ENCODE measurements at regions not wholly inside any gene's neighbourhood (a gene's known extent, or its start where the extent isn't known, plus 50 kb on each side); places are given as distances from the start of the nearest gene placed in this dataset.

- no peaks in the 10 kb centered on the region for H3K27me3 ChIP-seq (ENCODE audit: control insufficient read depth in 1 of 2, insufficient read depth in 2 of 2, low read length in 2 of 2)
- no peaks in the 10 kb centered on the region for H3K9me3 ChIP-seq (ENCODE audit: low read length)
- no peak overlapping the region for H3K27ac ChIP-seq (ENCODE audit: low read depth, low read length)
- H3K4me3 ChIP-seq (ENCODE audit: low read depth in 1 of 2, low read length in 2 of 2), result no peak overlapping the region
- H3K9ac ChIP-seq (ENCODE audit: low read length), result no peak overlapping the region
- H3K36me3 ChIP-seq (ENCODE audit: insufficient read depth, low read length), result no peaks in the 10 kb centered on the region
- no peaks in the 10 kb centered on the region for H3K4me1 ChIP-seq (ENCODE audit: insufficient read depth, low read length)
These were observed 1029.8 kb downstream of the DIAPH3 start for GRCh38 chr13:59133903-59134302.

GRCh38 chr13:59144700-59145099 lies 1019.0 kb downstream of the DIAPH3 start:
- Histone ChIP-seq H3K27me3 (ENCODE audit: control insufficient read depth in 1 of 2, insufficient read depth in 2 of 2, low read length in 2 of 2) (no peaks in the 10 kb centered on the region), H3K36me3 (ENCODE audit: insufficient read depth, low read length) (no peaks in the 10 kb centered on the region), H3K9me3 (ENCODE audit: low read length) (no peaks in the 10 kb centered on the region), H3K4me1 (ENCODE audit: insufficient read depth, low read length) (no peaks in the 10 kb centered on the region), H3K4me3 (ENCODE audit: low read depth in 1 of 2, low read length in 2 of 2) (no peak overlapping the region), H3K9ac (ENCODE audit: low read length) (no peak overlapping the region), H3K27ac (ENCODE audit: low read depth, low read length) (no peak overlapping the region)

GRCh38 chr13:59145381-59145780 lies 1018.3 kb downstream of the DIAPH3 start:
- Histone ChIP-seq H3K9ac (ENCODE audit: low read length) (no peak overlapping the region), H3K27me3 (ENCODE audit: control insufficient read depth in 1 of 2, insufficient read depth in 2 of 2, low read length in 2 of 2) (no peaks in the 10 kb centered on the region), H3K27ac (ENCODE audit: low read depth, low read length) (no peak overlapping the region), H3K36me3 (ENCODE audit: insufficient read depth, low read length) (no peaks in the 10 kb centered on the region), H3K4me3 (ENCODE audit: low read depth in 1 of 2, low read length in 2 of 2) (no peak overlapping the region), H3K4me1 (ENCODE audit: insufficient read depth, low read length) (no peaks in the 10 kb centered on the region), H3K9me3 (ENCODE audit: low read length) (no peaks in the 10 kb centered on the region)

GRCh38 chr13:59157181-59157580 lies 1006.5 kb downstream of the DIAPH3 start:
- H3K4me1 ChIP-seq (ENCODE audit: insufficient read depth, low read length), result no peaks in the 10 kb centered on the region
- no peaks in the 10 kb centered on the region for H3K27me3 ChIP-seq (ENCODE audit: control insufficient read depth in 1 of 2, insufficient read depth in 2 of 2, low read length in 2 of 2)
- H3K27ac ChIP-seq (ENCODE audit: low read depth, low read length), result no peak overlapping the region
- H3K36me3 ChIP-seq (ENCODE audit: insufficient read depth, low read length), result no peaks in the 10 kb centered on the region
- no peak overlapping the region for H3K4me3 ChIP-seq (ENCODE audit: low read depth in 1 of 2, low read length in 2 of 2)
- no peak overlapping the region for H3K9ac ChIP-seq (ENCODE audit: low read length)
- no peaks in the 10 kb centered on the region for H3K9me3 ChIP-seq (ENCODE audit: low read length)

- no peak overlapping the region for H3K9ac ChIP-seq (ENCODE audit: low read length)
- H3K4me1 ChIP-seq (ENCODE audit: insufficient read depth, low read length), result no peaks in the 10 kb centered on the region
- no peak overlapping the region for H3K27ac ChIP-seq (ENCODE audit: low read depth, low read length)
- no peaks in the 10 kb centered on the region for H3K27me3 ChIP-seq (ENCODE audit: control insufficient read depth in 1 of 2, insufficient read depth in 2 of 2, low read length in 2 of 2)
- no peaks in the 10 kb centered on the region for H3K9me3 ChIP-seq (ENCODE audit: low read length)
- no peak overlapping the region for H3K4me3 ChIP-seq (ENCODE audit: low read depth in 1 of 2, low read length in 2 of 2)
- no peaks in the 10 kb centered on the region for H3K36me3 ChIP-seq (ENCODE audit: insufficient read depth, low read length)
These were observed 997.6 kb downstream of the DIAPH3 start for GRCh38 chr13:59166174-59166573.

- Histone ChIP-seq H3K36me3 (ENCODE audit: insufficient read depth, low read length) (no peaks in the 10 kb centered on the region), H3K27me3 (ENCODE audit: control insufficient read depth in 1 of 2, insufficient read depth in 2 of 2, low read length in 2 of 2) (no peaks in the 10 kb centered on the region), H3K27ac (ENCODE audit: low read depth, low read length) (no peak overlapping the region), H3K4me3 (ENCODE audit: low read depth in 1 of 2, low read length in 2 of 2) (no peak overlapping the region), H3K9me3 (ENCODE audit: low read length) (no peaks in the 10 kb centered on the region), H3K9ac (ENCODE audit: low read length) (no peak overlapping the region), H3K4me1 (ENCODE audit: insufficient read depth, low read length) (no peaks in the 10 kb centered on the region)
These were observed 991.7 kb downstream of the DIAPH3 start for GRCh38 chr13:59172076-59172475.

GRCh38 chr13:59176775-59177174 lies 987.0 kb downstream of the DIAPH3 start:
- Histone ChIP-seq H3K9me3 (ENCODE audit: low read length) (no peaks in the 10 kb centered on the region), H3K27me3 (ENCODE audit: control insufficient read depth in 1 of 2, insufficient read depth in 2 of 2, low read length in 2 of 2) (no peaks in the 10 kb centered on the region), H3K9ac (ENCODE audit: low read length) (no peak overlapping the region), H3K36me3 (ENCODE audit: insufficient read depth, low read length) (no peaks in the 10 kb centered on the region), H3K4me1 (ENCODE audit: insufficient read depth, low read length) (no peaks in the 10 kb centered on the region), H3K27ac (ENCODE audit: low read depth, low read length) (no peak overlapping the region), H3K4me3 (ENCODE audit: low read depth in 1 of 2, low read length in 2 of 2) (no peak overlapping the region)

- no peak overlapping the region for H3K4me3 ChIP-seq (ENCODE audit: low read depth in 1 of 2, low read length in 2 of 2)
- H3K36me3 ChIP-seq (ENCODE audit: insufficient read depth, low read length), result no peaks in the 10 kb centered on the region
- H3K9ac ChIP-seq (ENCODE audit: low read length), result no peak overlapping the region
- no peaks in the 10 kb centered on the region for H3K9me3 ChIP-seq (ENCODE audit: low read length)
- no peak overlapping the region for H3K27ac ChIP-seq (ENCODE audit: low read depth, low read length)
- H3K4me1 ChIP-seq (ENCODE audit: insufficient read depth, low read length), result no peaks in the 10 kb centered on the region
- H3K27me3 ChIP-seq (ENCODE audit: control insufficient read depth in 1 of 2, insufficient read depth in 2 of 2, low read length in 2 of 2), result no peaks in the 10 kb centered on the region
These were observed 985.4 kb downstream of the DIAPH3 start for GRCh38 chr13:59178344-59178743.

GRCh38 chr13:59182241-59182640 lies 981.5 kb downstream of the DIAPH3 start:
- H3K27ac ChIP-seq (ENCODE audit: low read depth, low read length), result no peak overlapping the region

GRCh38 chr13:59197397-59197796 lies 966.3 kb downstream of the DIAPH3 start:
- no peaks in the 10 kb centered on the region for H3K4me1 ChIP-seq (ENCODE audit: insufficient read depth, low read length)
- H3K27ac ChIP-seq (ENCODE audit: low read depth, low read length), result no peak overlapping the region
- H3K4me3 ChIP-seq (ENCODE audit: low read depth in 1 of 2, low read length in 2 of 2), result no peak overlapping the region
- no peaks in the 10 kb centered on the region for H3K9me3 ChIP-seq (ENCODE audit: low read length)
- H3K27me3 ChIP-seq (ENCODE audit: control insufficient read depth in 1 of 2, insufficient read depth in 2 of 2, low read length in 2 of 2), result no peaks in the 10 kb centered on the region
- H3K9ac ChIP-seq (ENCODE audit: low read length), result no peak overlapping the region
- H3K36me3 ChIP-seq (ENCODE audit: insufficient read depth, low read length), result no peaks in the 10 kb centered on the region

More at GRCh38 chr13:59182241-59182640, 981.5 kb downstream of the DIAPH3 start:
- Histone ChIP-seq H3K27me3 (ENCODE audit: control insufficient read depth in 1 of 2, insufficient read depth in 2 of 2, low read length in 2 of 2) (no peaks in the 10 kb centered on the region), H3K4me1 (ENCODE audit: insufficient read depth, low read length) (no peaks in the 10 kb centered on the region), H3K4me3 (ENCODE audit: low read depth in 1 of 2, low read length in 2 of 2) (no peak overlapping the region), H3K36me3 (ENCODE audit: insufficient read depth, low read length) (no peaks in the 10 kb centered on the region), H3K9me3 (ENCODE audit: low read length) (no peaks in the 10 kb centered on the region), H3K9ac (ENCODE audit: low read length) (no peak overlapping the region)

- Histone ChIP-seq H3K9ac (ENCODE audit: low read length) (no peak overlapping the region), H3K27ac (ENCODE audit: low read depth, low read length) (no peak overlapping the region), H3K4me3 (ENCODE audit: low read depth in 1 of 2, low read length in 2 of 2) (no peak overlapping the region), H3K36me3 (ENCODE audit: insufficient read depth, low read length) (no peaks in the 10 kb centered on the region), H3K4me1 (ENCODE audit: insufficient read depth, low read length) (no peaks in the 10 kb centered on the region), H3K27me3 (ENCODE audit: control insufficient read depth in 1 of 2, insufficient read depth in 2 of 2, low read length in 2 of 2) (no peaks in the 10 kb centered on the region), H3K9me3 (ENCODE audit: low read length) (no peaks in the 10 kb centered on the region)
These were observed 961.9 kb downstream of the DIAPH3 start for GRCh38 chr13:59201841-59202240.

- Histone ChIP-seq H3K4me1 (ENCODE audit: insufficient read depth, low read length) (no peaks in the 10 kb centered on the region), H3K9ac (ENCODE audit: low read length) (no peak overlapping the region), H3K4me3 (ENCODE audit: low read depth in 1 of 2, low read length in 2 of 2) (no peak overlapping the region), H3K36me3 (ENCODE audit: insufficient read depth, low read length) (no peaks in the 10 kb centered on the region), H3K27me3 (ENCODE audit: control insufficient read depth in 1 of 2, insufficient read depth in 2 of 2, low read length in 2 of 2) (no peaks in the 10 kb centered on the region), H3K27ac (ENCODE audit: low read depth, low read length) (no peak overlapping the region), H3K9me3 (ENCODE audit: low read length) (no peaks in the 10 kb centered on the region)
These were observed 959.9 kb downstream of the DIAPH3 start for GRCh38 chr13:59203855-59204254.
